GM23248 (cell line): ENCODE measurements at regions not wholly inside any gene's neighbourhood (a gene's known extent, or its start where the extent isn't known, plus 50 kb on each side); places are given as distances from the start of the nearest gene placed in this dataset.

Source experiments
- EZH2 ChIP-seq: fragments of 200-600 bp; sonication (generic); IDR thresholded peaks from 2 replicates; pipeline ENCODE4 v1.6.1; 2018; ENCODE audit warnings: antibody characterized with exemption, mild to moderate bottlenecking; ENCODE audit not compliant: insufficient read depth, poor library complexity, severe bottlenecking
- EZH2phosphoT487 ChIP-seq: fragments of 200-600 bp; sonication (generic); IDR thresholded peaks from 2 replicates; pipeline ENCODE4 v1.6.1; 2018; ENCODE audit warnings: antibody characterized with exemption, moderate library complexity, mild to moderate bottlenecking, low read depth; ENCODE audit not compliant: insufficient read depth

DNA sequence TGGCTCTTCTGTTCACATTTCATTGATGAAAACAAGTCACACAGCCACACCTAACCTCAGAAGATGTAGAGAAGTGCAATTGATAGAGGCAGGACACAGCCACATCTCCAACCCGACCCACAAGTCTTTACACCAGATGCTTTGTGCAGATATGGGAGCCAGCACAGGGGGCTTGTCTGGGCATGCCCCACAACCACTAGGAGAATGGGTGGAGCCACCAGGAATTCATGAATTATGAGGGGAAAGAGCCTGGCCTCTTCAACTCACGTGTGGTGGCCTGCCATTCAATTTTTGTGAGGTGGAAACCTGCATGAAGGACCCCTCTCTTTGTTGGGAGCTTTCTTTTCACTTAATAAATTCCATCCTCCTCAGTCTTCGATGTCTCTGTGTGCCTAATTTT is 79.1 kb downstream of the OGFRL1 start:
- TF ChIP-seq EZH2 = no peak
- TF ChIP-seq EZH2phosphoT487 = no peak
